ENCODE measurements at regions not wholly inside any gene's neighbourhood (a gene's known extent, or its start where the extent isn't known, plus 50 kb on each side); places are given as distances from the start of the nearest gene placed in this dataset.
A peak's percentile ranks its signal among the peaks of the same experiment; 100 is the strongest.
"Not testable (repeated sequence)": the region's sequence is repeated elsewhere in the genome, so short reads cannot be mapped to it uniquely, and the experiment has no call there.

- DNase-seq, result no peak
Observed at GRCh38 chr12:131530422-131530821, 180.5 kb upstream of the SFSWAP start.

GRCh38 chr12:131533139-131533538, 177.8 kb upstream of the SFSWAP start:
- DNase-seq, result no peak

- DNase-seq, result no peak
Observed at GRCh38 chr12:131535779-131536178, 175.1 kb upstream of the SFSWAP start.

GRCh38 chr12:131536337-131536736, 174.6 kb upstream of the SFSWAP start:
- DNase-seq, result no peak

- DNase-seq, result no peak
Observed at GRCh38 chr12:131536766-131537165, 174.1 kb upstream of the SFSWAP start.

GRCh38 chr12:131537267-131537958, 173.5 kb upstream of the SFSWAP start:
- no peak for DNase-seq

GRCh38 chr12:131539381-131539780, 171.5 kb upstream of the SFSWAP start:
- DNase-seq, result no peak

- no peak for DNase-seq
Observed at GRCh38 chr12:131540138-131540623, 170.7 kb upstream of the SFSWAP start.

- DNase-seq, result not testable (repeated sequence)
Observed at GRCh38 chr12:131541512-131541911, 169.4 kb upstream of the SFSWAP start.

GRCh38 chr12:131542351-131542750, 168.5 kb upstream of the SFSWAP start:
- no peak for DNase-seq

GRCh38 chr12:131543040-131543439, 167.8 kb upstream of the SFSWAP start:
- DNase-seq, result no peak

GRCh38 chr12:131547555-131547954, 163.3 kb upstream of the SFSWAP start:
- DNase-seq, result no peak

GRCh38 chr12:131550121-131550520, 160.8 kb upstream of the SFSWAP start:
- DNase-seq, result peak; percentile 2

- no peak for DNase-seq
Observed at GRCh38 chr12:131551675-131552491, 159.0 kb upstream of the SFSWAP start.

GRCh38 chr12:131552492-131552863, 158.4 kb upstream of the SFSWAP start:
- DNase-seq, result no peak

- DNase-seq, result no peak
Observed at GRCh38 chr12:131553096-131553777, 157.7 kb upstream of the SFSWAP start.

GRCh38 chr12:131555197-131555846, 155.6 kb upstream of the SFSWAP start:
- DNase-seq, result no peak

- DNase-seq, result no peak
Observed at GRCh38 chr12:131555866-131556265, 155.0 kb upstream of the SFSWAP start.

GRCh38 chr12:131557078-131557709, 153.7 kb upstream of the SFSWAP start:
- no peak for DNase-seq

GRCh38 chr12:131559517-131560516, 151.1 kb upstream of the SFSWAP start:
- DNase-seq, result no peak

- no peak for DNase-seq
Observed at GRCh38 chr12:131561051-131561450, 149.8 kb upstream of the SFSWAP start.
